ENCODE measurements at regions not wholly inside any gene's neighbourhood (a gene's known extent, or its start where the extent isn't known, plus 50 kb on each side); places are given as distances from the start of the nearest gene placed in this dataset.

DNA sequence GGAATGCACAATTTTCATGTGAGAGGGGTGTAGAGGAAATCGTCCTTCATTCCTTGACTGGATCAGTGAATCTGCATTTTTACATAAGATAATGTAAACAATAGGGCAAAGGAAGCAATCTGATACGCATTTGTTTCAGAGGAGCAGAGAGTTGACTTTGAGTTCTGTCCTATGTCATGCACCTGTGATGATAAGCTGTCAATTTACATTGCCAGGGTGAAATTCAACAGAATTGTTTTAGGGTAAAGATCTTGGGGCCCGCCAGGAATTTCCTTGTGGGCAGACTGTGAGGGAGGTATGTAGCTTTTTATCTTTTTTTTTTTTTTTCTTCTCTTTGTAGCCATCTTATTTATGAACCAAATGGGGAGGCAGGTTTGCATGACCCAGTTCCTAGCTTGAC lies 58.3 kb upstream of the LARP1 start:
- DNase-seq, result no peak
- intact Hi-C loops (cut with DNase I; ENCODE audit: low total_unique reads), result no loop called here
- no peaks in the 10 kb centered on the region for H3K36me3 ChIP-seq (ENCODE audit: low read depth, missing control alignments)
- no peak for TF ChIP-seq POLR2A (IDR thresholded peaks at IDR 0.05)
- TF ChIP-seq, protein P1, sequence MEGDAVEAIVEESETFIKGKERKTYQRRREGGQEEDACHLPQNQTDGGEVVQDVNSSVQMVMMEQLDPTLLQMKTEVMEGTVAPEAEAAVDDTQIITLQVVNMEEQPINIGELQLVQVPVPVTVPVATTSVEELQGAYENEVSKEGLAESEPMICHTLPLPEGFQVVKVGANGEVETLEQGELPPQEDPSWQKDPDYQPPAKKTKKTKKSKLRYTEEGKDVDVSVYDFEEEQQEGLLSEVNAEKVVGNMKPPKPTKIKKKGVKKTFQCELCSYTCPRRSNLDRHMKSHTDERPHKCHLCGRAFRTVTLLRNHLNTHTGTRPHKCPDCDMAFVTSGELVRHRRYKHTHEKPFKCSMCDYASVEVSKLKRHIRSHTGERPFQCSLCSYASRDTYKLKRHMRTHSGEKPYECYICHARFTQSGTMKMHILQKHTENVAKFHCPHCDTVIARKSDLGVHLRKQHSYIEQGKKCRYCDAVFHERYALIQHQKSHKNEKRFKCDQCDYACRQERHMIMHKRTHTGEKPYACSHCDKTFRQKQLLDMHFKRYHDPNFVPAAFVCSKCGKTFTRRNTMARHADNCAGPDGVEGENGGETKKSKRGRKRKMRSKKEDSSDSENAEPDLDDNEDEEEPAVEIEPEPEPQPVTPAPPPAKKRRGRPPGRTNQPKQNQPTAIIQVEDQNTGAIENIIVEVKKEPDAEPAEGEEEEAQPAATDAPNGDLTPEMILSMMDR (IDR thresholded peaks at IDR 0.05), result no peak
- H3K27me3 ChIP-seq, result no peaks in the 10 kb centered on the region
- H3K27ac ChIP-seq, result no peak overlapping the region
- H3K4me1 ChIP-seq, result no peaks in the 10 kb centered on the region
- no peaks in the 10 kb centered on the region for H3K9me3 ChIP-seq
- WGBS, 2 donors, result 55 to 57% methylated on average over 3 of the region's 3 CpGs
- H3K4me3 ChIP-seq, result no peak overlapping the region

DNA sequence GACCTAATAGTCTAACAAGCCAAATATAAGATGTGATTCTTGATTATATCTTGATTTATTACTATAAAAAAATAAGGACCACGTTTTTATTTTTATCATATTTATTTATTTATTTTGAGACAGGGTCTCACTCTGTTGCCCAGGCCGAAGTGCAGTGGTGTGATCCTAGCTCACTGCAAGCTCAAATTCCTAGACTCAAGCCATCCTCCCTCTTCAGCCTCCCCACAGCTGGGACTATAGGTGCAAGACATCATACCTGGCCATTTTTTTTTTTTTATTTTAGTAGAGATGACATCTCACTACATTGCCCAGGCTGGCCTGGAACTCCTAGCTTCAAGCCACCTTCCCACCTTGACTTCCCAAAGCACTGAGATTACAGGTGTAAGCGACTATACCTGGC lies 61.0 kb upstream of the LARP1 start:
- 80 to 87% methylated on average over 3 of the region's 3 CpGs for WGBS, 2 donors
- Histone ChIP-seq H3K27me3 (no peaks in the 10 kb centered on the region), H3K4me3 (no peak overlapping the region), H3K9me3 (no peaks in the 10 kb centered on the region), H3K4me1 (no peaks in the 10 kb centered on the region), H3K27ac (no peak overlapping the region), H3K36me3 (ENCODE audit: low read depth, missing control alignments) (no peaks in the 10 kb centered on the region)
- intact Hi-C loops (cut with DNase I; ENCODE audit: low total_unique reads), result no loop called here
- no peak for DNase-seq
- TF ChIP-seq POLR2A (IDR thresholded peaks at IDR 0.05), result no peak

DNA sequence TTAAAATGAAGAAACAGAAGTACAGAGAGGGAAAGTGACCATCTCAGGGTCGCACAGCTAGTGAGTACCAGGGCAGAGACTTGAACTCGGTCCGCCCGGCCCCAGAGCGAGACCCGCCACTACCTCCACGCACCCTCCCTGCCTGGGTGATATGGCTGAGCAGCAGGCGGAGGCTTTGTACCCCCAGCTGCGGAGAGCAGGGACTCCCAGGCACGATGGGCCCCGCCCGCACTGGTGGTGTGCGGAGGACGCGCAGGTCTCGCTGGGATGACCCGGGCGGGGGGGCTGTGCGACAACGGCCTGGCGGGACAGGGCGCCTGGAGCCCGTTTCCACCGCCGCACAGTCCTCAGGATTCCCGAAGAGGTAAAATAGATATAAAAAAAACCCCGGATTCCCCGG lies 64.7 kb upstream of the LARP1 start:
- intact Hi-C loops (cut with DNase I; ENCODE audit: low total_unique reads), result no loop called here
- Histone ChIP-seq H3K4me3 (peak overlapping the region; percentile 13 to 52), H3K4me1 (no peaks in the 10 kb centered on the region), H3K27me3 (no peaks in the 10 kb centered on the region), H3K27ac (no peak overlapping the region), H3K36me3 (ENCODE audit: low read depth, missing control alignments) (no peaks in the 10 kb centered on the region), H3K9me3 (no peaks in the 10 kb centered on the region)
- DNase-seq, result no peak
- TF ChIP-seq POLR2A (IDR thresholded peaks at IDR 0.05), result no peak
- TF ChIP-seq, protein P1 (IDR thresholded peaks at IDR 0.05), result no peak
- 57 to 73% methylated on average over 10 to 26 of the region's 28 CpGs for WGBS, 2 donors

DNA sequence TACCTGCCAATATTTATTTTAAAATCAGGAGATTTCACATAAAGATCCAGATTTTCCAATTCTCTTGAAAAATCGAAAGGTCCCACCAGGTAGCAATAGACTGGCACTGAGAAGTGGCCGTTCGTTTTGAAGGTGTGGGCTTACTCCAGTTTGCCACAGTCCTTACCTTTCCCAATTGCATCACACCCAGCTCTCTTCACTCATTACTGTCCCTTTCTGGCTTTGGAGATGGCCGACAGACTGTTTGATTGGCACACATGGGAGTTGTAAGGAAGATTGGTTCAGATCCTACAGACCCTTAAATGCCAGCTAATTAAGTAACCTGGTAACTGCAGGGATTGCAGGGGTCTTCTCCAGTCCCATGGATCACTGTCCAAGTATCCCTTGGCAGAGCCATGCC lies 68.7 kb upstream of the LARP1 start:
- H3K27me3 ChIP-seq, result no peaks in the 10 kb centered on the region
- intact Hi-C loops (cut with DNase I; ENCODE audit: low total_unique reads), result loop anchor here (10.0 kb wide), 1 partner anchor 68 kb away; the partner anchor contains the start of gene LARP1
- H3K27ac ChIP-seq, result peak overlapping the region in 1 of 2 donors; percentile 45
- no peaks in the 10 kb centered on the region for H3K9me3 ChIP-seq
- no peak for DNase-seq
- no peaks in the 10 kb centered on the region for H3K4me1 ChIP-seq
- TF ChIP-seq POLR2A (IDR thresholded peaks at IDR 0.05), result no peak
- TF ChIP-seq, protein P1 (IDR thresholded peaks at IDR 0.05), result no peak
- no peaks in the 10 kb centered on the region for H3K36me3 ChIP-seq (ENCODE audit: low read depth, missing control alignments)
- 78 to 85% methylated on average over 4 of the region's 4 CpGs for WGBS, 2 donors
- no peak overlapping the region for H3K4me3 ChIP-seq

DNA sequence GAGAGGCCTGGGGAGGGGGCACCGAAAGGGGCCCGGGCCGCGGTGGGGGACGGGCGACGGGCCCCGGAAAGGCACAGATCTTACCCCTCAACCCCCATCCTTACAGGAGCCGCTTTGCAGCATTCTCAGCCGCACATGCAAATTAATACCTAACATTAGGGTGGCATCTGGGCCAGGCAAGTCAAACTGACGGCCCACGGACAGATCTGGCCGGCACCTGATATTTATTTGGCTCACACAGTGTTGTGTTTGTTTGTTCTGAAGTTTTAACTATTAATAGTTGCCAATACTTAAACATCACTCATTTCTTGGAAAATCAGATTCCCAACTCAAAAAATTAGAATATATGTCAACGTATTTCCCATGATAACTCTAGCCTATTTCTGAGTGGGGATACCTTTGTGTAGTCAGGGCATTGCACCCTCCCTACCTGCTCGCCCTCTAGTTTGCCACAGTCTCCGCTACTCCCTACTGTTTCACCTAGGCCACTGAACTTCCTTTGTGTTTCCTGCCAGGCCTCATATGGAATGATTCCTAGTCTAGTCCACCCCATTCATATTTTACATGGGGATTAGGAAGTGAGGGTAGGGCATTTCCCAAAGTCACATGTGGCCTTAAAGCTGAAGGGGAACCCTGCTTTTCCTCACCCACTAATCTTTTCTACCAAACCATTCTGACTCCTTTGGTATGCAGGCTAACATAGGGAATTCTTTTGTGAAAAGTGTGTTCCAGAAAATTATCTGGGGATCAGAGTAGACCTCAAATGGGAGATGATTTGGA lies 71.9 kb upstream of the LARP1 start:
- H3K27me3 ChIP-seq, result no peaks in the 10 kb centered on the region
- WGBS, 2 donors, result 15 to 32% methylated on average over 8 to 16 of the region's 16 CpGs
- TF ChIP-seq, protein P1 (IDR thresholded peaks at IDR 0.05), result no peak
- no peak for TF ChIP-seq POLR2A (IDR thresholded peaks at IDR 0.05)
- DNase-seq, result no peak
- peak overlapping the region; percentile 52 to 69 for H3K4me3 ChIP-seq
- H3K9me3 ChIP-seq, result no peaks in the 10 kb centered on the region
- no peaks in the 10 kb centered on the region for H3K36me3 ChIP-seq (ENCODE audit: low read depth, missing control alignments)
- intact Hi-C loops (cut with DNase I; ENCODE audit: low total_unique reads), result loop anchor here (10.0 kb wide), 1 partner anchor 72 kb away; the partner anchor contains the start of gene LARP1
- H3K4me1 ChIP-seq, result no peaks in the 10 kb centered on the region
- H3K27ac ChIP-seq, result peak overlapping the region; percentile 72 to 82
